ENCODE measurements at regions not wholly inside any gene's neighbourhood (a gene's known extent, or its start where the extent isn't known, plus 50 kb on each side); places are given as distances from the start of the nearest gene placed in this dataset.
"Not testable (repeated sequence)": the region's sequence is repeated elsewhere in the genome, so short reads cannot be mapped to it uniquely, and the experiment has no call there.

GRCh38 chr6:157727629-157728182, 95.3 kb upstream of the SNX9 start:
- no peak for FAIRE-seq

GRCh38 chr6:157728183-157728881, 94.7 kb upstream of the SNX9 start:
- DNase-seq (ENCODE audit: low spot score): no peak
- no peak for FAIRE-seq

More at GRCh38 chr6:157727629-157728182, 95.3 kb upstream of the SNX9 start:
- no peak for DNase-seq (ENCODE audit: low spot score)

GRCh38 chr6:157731221-157731620, 91.8 kb upstream of the SNX9 start:
- FAIRE-seq (no peak), DNase-seq (ENCODE audit: low spot score) (no peak)

- FAIRE-seq: no peak
- DNase-seq (ENCODE audit: low spot score): no peak
These were observed 91.0 kb upstream of the SNX9 start for GRCh38 chr6:157732007-157732406.

- FAIRE-seq (no peak), DNase-seq (ENCODE audit: low spot score) (no peak)
These were observed 90.5 kb upstream of the SNX9 start for GRCh38 chr6:157732416-157733161.

GRCh38 chr6:157736555-157736954, 86.5 kb upstream of the SNX9 start:
- not testable (repeated sequence) for DNase-seq (ENCODE audit: low spot score); FAIRE-seq

- no peak for FAIRE-seq
- DNase-seq (ENCODE audit: low spot score): no peak
These were observed 81.6 kb upstream of the SNX9 start for GRCh38 chr6:157741321-157741947.

GRCh38 chr6:157741948-157742556, 81.0 kb upstream of the SNX9 start:
- FAIRE-seq: no peak
- DNase-seq (ENCODE audit: low spot score): no peak

GRCh38 chr6:157744102-157744601, 78.9 kb upstream of the SNX9 start:
- DNase-seq (ENCODE audit: low spot score) (no peak), FAIRE-seq (no peak)

GRCh38 chr6:157746897-157747296, 76.1 kb upstream of the SNX9 start:
- DNase-seq (ENCODE audit: low spot score) (no peak), FAIRE-seq (no peak)

- no peak for DNase-seq (ENCODE audit: low spot score)
- FAIRE-seq: no peak
These were observed 75.7 kb upstream of the SNX9 start for GRCh38 chr6:157747370-157747769.

GRCh38 chr6:157748839-157749571, 74.0 kb upstream of the SNX9 start:
- FAIRE-seq: no peak

GRCh38 chr6:157750973-157751372, 72.1 kb upstream of the SNX9 start:
- not testable (repeated sequence) for FAIRE-seq

More at GRCh38 chr6:157748839-157749571, 74.0 kb upstream of the SNX9 start:
- no peak for DNase-seq (ENCODE audit: low spot score)

GRCh38 chr6:157751547-157752200, 71.4 kb upstream of the SNX9 start:
- no peak for FAIRE-seq
- no peak for DNase-seq (ENCODE audit: low spot score)

More at GRCh38 chr6:157750973-157751372, 72.1 kb upstream of the SNX9 start:
- not testable (repeated sequence) for DNase-seq (ENCODE audit: low spot score)

- not testable (repeated sequence) for DNase-seq (ENCODE audit: low spot score); FAIRE-seq
These were observed 70.2 kb upstream of the SNX9 start for GRCh38 chr6:157752879-157753278.

- DNase-seq (ENCODE audit: low spot score) (no peak), FAIRE-seq (no peak)
These were observed 69.8 kb upstream of the SNX9 start for GRCh38 chr6:157753291-157753690.

- DNase-seq (ENCODE audit: low spot score); FAIRE-seq: not testable (repeated sequence)
These were observed 69.2 kb upstream of the SNX9 start for GRCh38 chr6:157753801-157754200.

GRCh38 chr6:157754351-157754750, 68.7 kb upstream of the SNX9 start:
- FAIRE-seq (no peak), DNase-seq (ENCODE audit: low spot score) (no peak)

- FAIRE-seq (no peak), DNase-seq (ENCODE audit: low spot score) (no peak)
These were observed 67.9 kb upstream of the SNX9 start for GRCh38 chr6:157755032-157755745.

Measured in urothelium cell line (cell line).